ENCODE measurements at regions not wholly inside any gene's neighbourhood (a gene's known extent, or its start where the extent isn't known, plus 50 kb on each side); places are given as distances from the start of the nearest gene placed in this dataset.
"Not testable (repeated sequence)": the region's sequence is repeated elsewhere in the genome, so short reads cannot be mapped to it uniquely, and the experiment has no call there.

- not testable (repeated sequence) for H3K9me3 ChIP-seq (ENCODE audit: control insufficient read depth in 2 of 2, insufficient read depth in 1 of 2, low read depth in 1 of 2, low read length in 1 of 2); H3K4me3 ChIP-seq (ENCODE audit: low read depth in 1 of 3, low read length in 3 of 3); H3K4me1 ChIP-seq (ENCODE audit: control insufficient read depth in 3 of 3, insufficient read depth in 2 of 3, low read depth in 1 of 3, low read length in 2 of 3); H3K27ac ChIP-seq (ENCODE audit: low read depth in 1 of 3, low read length in 2 of 3); FAIRE-seq; H3K27me3 ChIP-seq (ENCODE audit: control insufficient read depth in 3 of 3, insufficient read depth in 3 of 3, low read length in 3 of 3)
- 91 to 95% (median 94%) methylated on average over 17 of the region's 17 CpGs for WGBS, 3 donors
- DNase-seq = peak in 1 of 2 donors; percentile 10
- H3K36me3 ChIP-seq (ENCODE audit: control insufficient read depth in 3 of 3, insufficient read depth in 2 of 3, low read depth in 1 of 3, low read length in 3 of 3) = peaks cover 0 to 47% (median 0%) of the 10 kb centered on the region in 3 donors
Measured at GRCh38 chr5:34191279-34191744, 148.3 kb upstream of the C1QTNF3 start.

DNA sequence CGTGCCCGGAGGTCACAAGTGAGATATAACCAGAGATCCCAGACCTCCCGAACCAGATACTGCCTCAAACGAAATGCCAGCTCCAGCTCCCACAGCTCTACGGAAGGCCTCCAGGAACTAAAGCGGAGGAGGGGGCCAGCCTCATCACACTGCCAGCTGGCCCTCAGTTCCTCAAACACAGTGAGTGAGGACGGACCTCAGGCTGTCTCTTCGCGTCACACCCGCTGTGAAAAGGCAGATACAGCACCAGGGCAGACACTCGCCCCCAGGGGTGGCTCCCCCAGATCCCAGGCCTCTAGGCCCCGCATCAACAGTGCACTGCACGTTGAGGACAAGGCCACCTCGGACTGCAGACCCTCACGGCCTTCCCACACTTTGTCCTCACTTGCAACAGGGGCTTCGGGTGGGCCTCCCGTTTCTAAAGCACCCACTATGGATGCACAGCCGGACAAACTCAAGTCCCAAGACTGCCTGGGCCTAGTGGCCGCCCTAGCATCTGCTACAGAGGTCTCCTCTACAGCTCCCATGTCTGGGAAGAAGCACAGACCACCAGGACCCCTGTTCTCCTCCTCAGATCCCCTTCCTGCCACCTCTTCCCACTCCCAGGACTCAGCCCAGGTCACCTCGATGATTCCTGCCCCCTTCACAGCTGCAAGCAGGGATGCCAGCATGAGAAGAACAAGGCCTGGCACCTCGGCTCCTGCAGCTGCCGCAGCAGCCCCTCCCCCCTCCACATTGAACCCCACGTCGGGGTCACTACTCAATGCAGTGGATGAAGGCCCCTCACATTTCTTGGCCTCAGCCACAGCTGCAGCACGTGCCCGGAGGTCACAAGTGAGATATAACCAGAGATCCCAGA is 149.3 kb upstream of the C1QTNF3 start:
- not testable (repeated sequence) for H3K4me3 ChIP-seq (ENCODE audit: low read depth in 1 of 3, low read length in 3 of 3); H3K9me3 ChIP-seq (ENCODE audit: control insufficient read depth in 2 of 2, insufficient read depth in 1 of 2, low read depth in 1 of 2, low read length in 1 of 2); H3K27me3 ChIP-seq (ENCODE audit: control insufficient read depth in 3 of 3, insufficient read depth in 3 of 3, low read length in 3 of 3); H3K4me1 ChIP-seq (ENCODE audit: control insufficient read depth in 3 of 3, insufficient read depth in 2 of 3, low read depth in 1 of 3, low read length in 2 of 3); FAIRE-seq; H3K27ac ChIP-seq (ENCODE audit: low read depth in 1 of 3, low read length in 2 of 3)
- WGBS, 3 donors = 90 to 95% (median 94%) methylated on average over 26 of the region's 26 CpGs
- peaks cover 0 to 45% (median 0%) of the 10 kb centered on the region in 3 donors for H3K36me3 ChIP-seq (ENCODE audit: control insufficient read depth in 3 of 3, insufficient read depth in 2 of 3, low read depth in 1 of 3, low read length in 3 of 3)
- peak in 1 of 2 donors; percentile 26 for DNase-seq

DNA sequence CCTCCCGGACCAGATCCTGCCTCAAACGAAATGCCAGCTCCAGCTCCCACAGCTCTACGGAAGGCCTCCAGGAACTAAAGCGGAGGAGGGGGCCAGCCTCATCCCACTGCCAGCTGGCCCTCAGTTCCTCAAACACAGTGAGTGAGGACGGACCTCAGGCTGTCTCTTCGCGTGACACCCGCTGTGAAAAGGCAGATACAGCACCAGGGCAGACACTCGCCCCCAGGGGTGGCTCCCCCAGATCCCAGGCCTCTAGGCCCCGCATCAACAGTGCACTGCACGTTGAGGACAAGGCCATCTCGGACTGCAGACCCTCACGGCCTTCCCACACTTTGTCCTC is 149.9 kb upstream of the C1QTNF3 start:
- not testable (repeated sequence) for H3K4me1 ChIP-seq (ENCODE audit: control insufficient read depth in 3 of 3, insufficient read depth in 2 of 3, low read depth in 1 of 3, low read length in 2 of 3); H3K27me3 ChIP-seq (ENCODE audit: control insufficient read depth in 3 of 3, insufficient read depth in 3 of 3, low read length in 3 of 3); H3K27ac ChIP-seq (ENCODE audit: low read depth in 1 of 3, low read length in 2 of 3); H3K4me3 ChIP-seq (ENCODE audit: low read depth in 1 of 3, low read length in 3 of 3); FAIRE-seq; H3K9me3 ChIP-seq (ENCODE audit: control insufficient read depth in 2 of 2, insufficient read depth in 1 of 2, low read depth in 1 of 2, low read length in 1 of 2); DNase-seq
- peaks cover 0 to 43% (median 0%) of the 10 kb centered on the region in 3 donors for H3K36me3 ChIP-seq (ENCODE audit: control insufficient read depth in 3 of 3, insufficient read depth in 2 of 3, low read depth in 1 of 3, low read length in 3 of 3)
- 92 to 97% (median 97%) methylated on average over 10 of the region's 13 CpGs for WGBS, 3 donors

DNA sequence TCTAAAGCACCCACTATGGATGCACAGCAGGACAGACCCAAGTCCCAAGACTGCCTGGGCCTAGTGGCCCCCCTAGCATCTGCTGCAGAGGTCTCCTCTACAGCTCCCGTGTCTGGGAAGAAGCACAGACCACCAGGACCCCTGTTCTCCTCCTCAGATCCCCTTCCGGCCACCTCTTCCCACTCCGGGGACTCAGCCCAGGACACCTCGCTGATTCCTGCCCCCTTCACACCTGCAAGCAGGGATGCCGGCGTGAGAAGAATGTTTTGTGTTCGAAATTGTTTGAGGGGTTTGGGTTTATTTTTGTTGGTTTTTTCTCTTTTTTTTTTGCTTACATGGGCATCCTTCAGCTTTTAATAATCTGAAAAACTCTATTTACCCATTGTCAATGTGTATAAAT is 150.3 kb upstream of the C1QTNF3 start:
- DNase-seq = peak in 1 of 2 donors; percentile 0
- not testable (repeated sequence) for H3K27ac ChIP-seq (ENCODE audit: low read depth in 1 of 3, low read length in 2 of 3); H3K4me3 ChIP-seq (ENCODE audit: low read depth in 1 of 3, low read length in 3 of 3); H3K27me3 ChIP-seq (ENCODE audit: control insufficient read depth in 3 of 3, insufficient read depth in 3 of 3, low read length in 3 of 3); H3K4me1 ChIP-seq (ENCODE audit: control insufficient read depth in 3 of 3, insufficient read depth in 2 of 3, low read depth in 1 of 3, low read length in 2 of 3); H3K9me3 ChIP-seq (ENCODE audit: control insufficient read depth in 2 of 2, insufficient read depth in 1 of 2, low read depth in 1 of 2, low read length in 1 of 2); FAIRE-seq
- 96 to 98% (median 98%) methylated on average over 7 of the region's 7 CpGs for WGBS, 3 donors
- peaks cover 0 to 39% (median 0%) of the 10 kb centered on the region in 3 donors for H3K36me3 ChIP-seq (ENCODE audit: control insufficient read depth in 3 of 3, insufficient read depth in 2 of 3, low read depth in 1 of 3, low read length in 3 of 3)

- H3K27ac ChIP-seq (ENCODE audit: low read depth in 1 of 3, low read length in 2 of 3); H3K9me3 ChIP-seq (ENCODE audit: control insufficient read depth in 2 of 2, insufficient read depth in 1 of 2, low read depth in 1 of 2, low read length in 1 of 2); H3K4me3 ChIP-seq (ENCODE audit: low read depth in 1 of 3, low read length in 3 of 3); H3K4me1 ChIP-seq (ENCODE audit: control insufficient read depth in 3 of 3, insufficient read depth in 2 of 3, low read depth in 1 of 3, low read length in 2 of 3); FAIRE-seq; H3K27me3 ChIP-seq (ENCODE audit: control insufficient read depth in 3 of 3, insufficient read depth in 3 of 3, low read length in 3 of 3): not testable (repeated sequence)
- H3K36me3 ChIP-seq (ENCODE audit: control insufficient read depth in 3 of 3, insufficient read depth in 2 of 3, low read depth in 1 of 3, low read length in 3 of 3) = peaks cover 0 to 39% (median 0%) of the 10 kb centered on the region in 3 donors
- DNase-seq = peak; percentile 2 to 10
- 59 to 72% (median 71%) methylated on average over 2 of the region's 3 CpGs for WGBS, 3 donors
Measured at GRCh38 chr5:34193804-34194203, 150.8 kb upstream of the C1QTNF3 start.

DNA sequence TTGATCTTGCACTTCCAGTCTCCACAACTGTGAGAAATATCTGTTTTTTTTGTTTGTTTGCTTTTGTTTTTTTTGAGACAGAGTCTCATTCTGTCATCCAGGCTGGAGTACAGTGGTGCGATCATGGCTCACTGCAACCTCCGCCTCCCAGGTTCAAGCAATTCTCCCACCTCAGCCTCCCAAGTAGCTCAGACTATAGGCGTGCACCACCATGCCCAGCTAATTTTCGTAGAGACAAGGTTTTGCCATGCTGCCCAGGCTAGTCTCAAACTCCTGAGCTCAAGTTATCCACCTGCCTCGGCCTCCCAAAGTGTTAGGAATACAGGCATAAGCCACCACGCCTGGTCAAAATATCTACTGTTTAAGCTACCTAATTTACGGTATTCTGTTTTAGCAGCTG is 153.1 kb upstream of the C1QTNF3 start:
- H3K27me3 ChIP-seq (ENCODE audit: control insufficient read depth in 3 of 3, insufficient read depth in 3 of 3, low read length in 3 of 3); DNase-seq; H3K4me1 ChIP-seq (ENCODE audit: control insufficient read depth in 3 of 3, insufficient read depth in 2 of 3, low read depth in 1 of 3, low read length in 2 of 3); H3K4me3 ChIP-seq (ENCODE audit: low read depth in 1 of 3, low read length in 3 of 3); H3K27ac ChIP-seq (ENCODE audit: low read depth in 1 of 3, low read length in 2 of 3); H3K9me3 ChIP-seq (ENCODE audit: control insufficient read depth in 2 of 2, insufficient read depth in 1 of 2, low read depth in 1 of 2, low read length in 1 of 2); FAIRE-seq: not testable (repeated sequence)
- H3K36me3 ChIP-seq (ENCODE audit: control insufficient read depth in 3 of 3, insufficient read depth in 2 of 3, low read depth in 1 of 3, low read length in 3 of 3) = peaks cover 0 to 24% (median 0%) of the 10 kb centered on the region in 3 donors
- 95 to 98% (median 95%) methylated on average over 5 to 7 of the region's 7 CpGs for WGBS, 3 donors

DNA sequence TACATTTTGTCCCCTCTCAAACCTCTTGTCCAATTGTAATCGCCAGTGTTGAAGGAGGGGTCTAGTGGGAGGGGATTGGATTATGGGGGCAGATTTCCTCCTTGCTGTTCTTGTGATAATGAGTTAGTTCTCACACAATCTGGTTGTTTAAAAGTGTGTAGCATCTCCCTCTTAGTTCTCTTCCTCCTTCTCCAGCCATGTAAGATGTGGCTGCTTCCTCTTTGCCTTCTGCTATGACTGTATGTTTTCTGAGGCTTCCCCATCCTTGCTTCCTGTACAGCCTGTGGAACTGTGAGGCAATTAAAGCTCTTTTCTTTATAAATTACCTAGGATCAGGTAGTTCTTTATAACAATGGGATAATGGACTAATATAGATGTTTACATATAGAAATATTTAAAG is 162.3 kb upstream of the C1QTNF3 start:
- not testable (repeated sequence) for H3K36me3 ChIP-seq (ENCODE audit: control insufficient read depth in 3 of 3, insufficient read depth in 2 of 3, low read depth in 1 of 3, low read length in 3 of 3); DNase-seq; H3K27me3 ChIP-seq (ENCODE audit: control insufficient read depth in 3 of 3, insufficient read depth in 3 of 3, low read length in 3 of 3); H3K9me3 ChIP-seq (ENCODE audit: control insufficient read depth in 2 of 2, insufficient read depth in 1 of 2, low read depth in 1 of 2, low read length in 1 of 2); H3K4me1 ChIP-seq (ENCODE audit: control insufficient read depth in 3 of 3, insufficient read depth in 2 of 3, low read depth in 1 of 3, low read length in 2 of 3); FAIRE-seq; H3K4me3 ChIP-seq (ENCODE audit: low read depth in 1 of 3, low read length in 3 of 3); H3K27ac ChIP-seq (ENCODE audit: low read depth in 1 of 3, low read length in 2 of 3)
- WGBS, 3 donors = 83 to 100% (median 91%) methylated on average over 1 of the region's 1 CpG

DNA sequence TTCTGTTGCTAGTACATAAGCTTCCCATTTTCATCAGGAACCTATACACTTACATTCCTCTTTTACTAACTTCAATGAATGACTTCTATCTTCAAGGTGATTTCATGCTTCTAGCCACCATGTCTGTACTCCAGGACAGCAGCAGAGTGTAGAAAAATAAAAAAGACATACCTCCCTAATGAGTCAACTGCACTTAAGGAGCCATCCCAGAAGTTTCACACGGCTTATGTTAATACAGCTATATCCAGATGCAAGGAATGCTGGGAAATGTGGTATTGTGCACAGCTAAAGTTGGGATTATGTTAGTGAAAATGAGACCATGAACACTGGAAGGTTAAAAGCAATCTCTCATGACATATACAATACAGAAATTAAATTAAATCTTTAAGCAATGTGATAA is 174.4 kb upstream of the C1QTNF3 start:
- not testable (repeated sequence) for H3K36me3 ChIP-seq (ENCODE audit: control insufficient read depth in 3 of 3, insufficient read depth in 2 of 3, low read depth in 1 of 3, low read length in 3 of 3); H3K4me1 ChIP-seq (ENCODE audit: control insufficient read depth in 3 of 3, insufficient read depth in 2 of 3, low read depth in 1 of 3, low read length in 2 of 3); DNase-seq; H3K4me3 ChIP-seq (ENCODE audit: low read depth in 1 of 3, low read length in 3 of 3); H3K27me3 ChIP-seq (ENCODE audit: control insufficient read depth in 3 of 3, insufficient read depth in 3 of 3, low read length in 3 of 3); FAIRE-seq; H3K27ac ChIP-seq (ENCODE audit: low read depth in 1 of 3, low read length in 2 of 3); H3K9me3 ChIP-seq (ENCODE audit: control insufficient read depth in 2 of 2, insufficient read depth in 1 of 2, low read depth in 1 of 2, low read length in 1 of 2)
- WGBS, 3 donors = 75 to 94% (median 92%) methylated on average over 1 of the region's 1 CpG

All from small intestine (tissue), 7 donors.